GM10266 (cell line): ENCODE measurements at regions not wholly inside any gene's neighbourhood (a gene's known extent, or its start where the extent isn't known, plus 50 kb on each side); places are given as distances from the start of the nearest gene placed in this dataset.

Source experiments
- DNase-seq: peaks from one replicate; pipeline ENCODE4 v3.0.0; 2012; ENCODE audit errors: extremely low spot score
- CTCF ChIP-seq: IDR thresholded peaks from 2 replicates; pipeline ENCODE4 v1.5.1; 2012; ENCODE audit warnings: mild to moderate bottlenecking, low read depth; ENCODE audit not compliant: control insufficient read depth, insufficient read depth; ENCODE audit errors: missing control alignments

- no peak for DNase-seq
Measured at GRCh38 chr1:234987415-234988154, 141.1 kb downstream of the TOMM20 start.

GRCh38 chr1:234986750-234987414 is 141.8 kb downstream of the TOMM20 start:
- no peak for DNase-seq
- no peak for TF ChIP-seq CTCF

More at GRCh38 chr1:234987415-234988154, 141.1 kb downstream of the TOMM20 start:
- TF ChIP-seq CTCF = no peak

- no peak for TF ChIP-seq CTCF
- DNase-seq = no peak
Measured at GRCh38 chr1:234985516-234986294, 142.9 kb downstream of the TOMM20 start.

GRCh38 chr1:234985007-234985370 is 143.6 kb downstream of the TOMM20 start:
- no peak for DNase-seq
- no peak for TF ChIP-seq CTCF

GRCh38 chr1:234983564-234984238 is 144.9 kb downstream of the TOMM20 start:
- TF ChIP-seq CTCF = no peak
- DNase-seq = no peak

- DNase-seq = no peak
- TF ChIP-seq CTCF = no peak
Measured at GRCh38 chr1:234981758-234982157, 146.9 kb downstream of the TOMM20 start.
